GM21515 (cell line): ENCODE measurements at regions not wholly inside any gene's neighbourhood (a gene's known extent, or its start where the extent isn't known, plus 50 kb on each side); places are given as distances from the start of the nearest gene placed in this dataset.

ENCODE experiments used
- ATAC-seq: cut with Tn5 transposase; IDR thresholded peaks from one replicate; pipeline ENCODE4 v1.9.1; 2021; ENCODE audit not compliant: unreplicated experiment

DNA sequence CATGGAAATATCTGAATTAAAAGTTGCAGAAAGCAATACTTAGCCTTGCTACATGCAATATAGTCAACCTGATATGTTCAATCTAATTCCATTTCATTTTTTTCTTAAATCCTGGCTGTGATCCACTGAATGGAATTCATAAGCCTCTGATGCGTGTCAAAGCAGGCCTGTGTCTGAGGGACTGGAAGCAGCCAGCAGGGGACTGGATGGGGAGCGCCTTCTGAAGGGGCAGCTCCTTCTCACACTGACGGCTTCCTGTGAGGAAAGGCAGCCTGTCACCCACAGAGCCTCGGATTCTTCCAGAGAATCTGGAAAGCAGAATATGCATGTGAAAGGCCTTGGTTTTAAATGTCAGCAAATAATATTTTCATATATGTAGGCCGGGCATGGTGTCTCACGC is 73.5 kb downstream of the KCNF1 start:
- ATAC-seq, result no peak

DNA sequence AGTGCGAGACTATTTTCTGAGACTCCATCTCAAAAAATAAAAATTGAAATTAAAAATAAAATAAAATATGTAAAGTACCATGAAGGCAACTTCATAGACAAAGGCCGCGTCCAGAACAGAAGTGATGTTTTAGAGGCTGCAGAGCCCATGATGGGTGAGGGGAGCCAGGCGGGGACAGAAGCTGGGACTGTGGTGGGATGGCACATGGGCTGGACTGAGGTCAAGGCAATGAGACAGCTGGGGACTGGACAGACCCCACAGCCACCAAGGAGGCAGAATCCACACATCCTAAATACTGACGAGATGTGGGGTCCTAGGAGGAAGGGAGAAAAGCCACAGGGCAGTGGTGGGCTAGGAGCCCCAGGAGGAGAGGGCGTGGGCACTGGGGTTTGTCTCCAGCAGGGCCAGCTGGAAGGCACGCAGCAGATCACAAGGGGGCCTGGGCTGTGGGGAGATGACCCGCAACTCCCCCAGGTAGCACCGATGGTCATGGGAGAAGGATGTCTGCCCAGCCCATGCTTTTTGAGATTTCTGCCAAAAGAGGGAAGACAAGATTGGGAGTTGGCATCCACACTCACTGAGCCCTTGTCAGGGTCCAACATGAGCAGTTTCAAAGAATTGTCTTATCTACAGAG is 74.3 kb downstream of the KCNF1 start:
- ATAC-seq, result no peak

DNA sequence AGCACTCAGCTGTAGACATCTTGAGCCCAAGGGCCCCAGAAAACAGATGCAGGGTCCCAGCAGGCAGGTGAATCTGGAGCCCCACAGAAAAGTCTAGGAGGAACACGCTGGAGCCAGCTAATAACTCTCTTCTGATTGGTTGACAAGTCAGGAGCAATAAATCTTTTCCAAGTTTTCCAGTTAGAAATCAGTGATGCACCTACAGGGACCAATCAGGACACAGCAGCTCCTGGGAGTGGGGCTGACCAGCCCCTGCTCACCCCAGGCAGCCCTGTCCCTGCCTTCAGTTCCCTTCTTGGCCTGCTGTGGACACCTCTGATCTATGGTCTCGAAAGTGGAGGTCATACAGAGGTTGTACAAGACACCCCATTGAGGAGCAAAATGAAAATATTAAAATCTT is 75.7 kb downstream of the KCNF1 start:
- ATAC-seq, result no peak

DNA sequence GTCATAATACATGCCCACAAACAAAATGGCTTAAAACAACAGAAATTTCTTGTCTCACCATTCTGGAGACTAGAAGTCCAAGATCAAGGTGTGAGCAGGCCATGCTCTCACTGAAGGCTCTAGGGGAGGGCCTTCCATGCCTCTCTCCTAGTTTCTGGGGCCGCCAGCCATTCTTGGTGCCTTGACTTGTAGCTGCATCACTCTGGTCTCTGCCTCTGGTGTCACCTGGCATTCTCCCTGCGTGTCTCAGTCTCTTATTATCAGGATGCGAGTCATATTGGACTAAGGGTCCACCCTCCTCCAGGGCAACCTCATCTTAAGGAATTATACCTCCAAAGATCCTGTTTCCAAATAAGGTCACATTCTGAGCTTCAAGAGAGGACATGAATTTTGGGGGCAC is 76.1 kb downstream of the KCNF1 start:
- ATAC-seq, result no peak

DNA sequence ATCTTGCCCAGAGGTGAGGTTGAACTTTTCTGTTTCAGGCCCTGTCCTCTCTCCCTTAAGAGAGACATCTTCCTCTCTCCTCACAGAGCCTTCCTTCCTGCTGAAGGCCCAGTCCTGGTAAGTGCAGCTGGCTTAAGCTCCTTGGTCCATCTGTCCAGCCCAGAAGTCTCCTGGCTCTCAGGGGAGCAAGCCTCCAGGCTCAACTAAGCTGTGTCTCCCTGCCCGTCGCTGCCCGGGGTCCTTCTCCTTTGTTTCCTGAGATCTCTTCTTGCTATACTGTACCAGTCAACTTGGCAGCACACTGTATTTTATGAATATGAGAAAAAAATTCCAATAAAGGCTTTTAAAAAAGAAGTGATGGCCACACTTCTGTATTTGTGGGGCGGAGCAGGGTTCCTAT is 77.4 kb downstream of the KCNF1 start:
- no peak for ATAC-seq

DNA sequence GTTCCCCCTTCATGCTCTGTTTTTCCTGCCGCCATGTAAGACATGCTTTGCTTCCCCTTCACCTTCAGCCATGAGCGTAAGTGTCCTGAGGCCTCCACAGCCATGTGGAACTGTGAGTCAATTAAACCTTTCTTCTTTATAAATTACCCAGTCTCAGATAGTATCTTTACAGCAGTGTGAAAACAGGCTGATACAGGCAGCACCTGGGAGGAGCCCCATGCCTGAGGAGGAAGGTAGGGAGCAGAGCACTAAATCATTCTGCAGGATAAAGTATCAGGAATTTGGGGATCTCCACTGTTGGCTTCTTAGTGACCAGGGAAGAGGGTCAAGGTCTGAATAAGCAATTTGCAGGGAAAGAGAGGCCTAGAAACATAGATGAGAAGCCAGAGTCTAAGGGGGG is 78.0 kb downstream of the KCNF1 start:
- ATAC-seq, result no peak

DNA sequence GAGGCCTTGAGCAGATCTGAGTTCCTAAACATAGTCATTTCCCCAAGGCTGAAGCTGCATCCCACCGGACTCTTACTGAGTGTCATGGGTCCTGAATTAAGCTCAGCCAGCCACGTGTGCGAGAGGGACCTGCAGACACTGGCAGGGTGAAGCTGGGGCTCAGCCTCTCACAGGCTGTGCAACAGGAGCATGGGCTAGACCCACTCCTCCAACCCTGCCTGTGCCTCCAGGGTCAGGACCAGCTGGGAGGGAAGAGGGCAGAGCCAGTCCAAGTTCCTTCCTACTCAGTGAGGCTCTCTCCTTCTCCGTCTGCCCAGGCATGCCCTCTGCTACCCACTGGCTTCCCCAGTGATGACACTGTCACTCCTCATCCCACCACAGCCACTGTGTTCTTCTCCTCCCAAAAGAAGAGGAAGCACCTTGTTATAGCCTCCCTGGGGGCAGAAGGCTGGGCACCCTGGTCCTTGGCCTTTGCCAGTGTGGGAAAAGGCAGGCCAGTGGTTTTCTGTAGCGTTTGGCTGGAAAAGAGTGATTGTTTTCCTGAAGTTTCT is 78.9 kb downstream of the KCNF1 start:
- no peak for ATAC-seq

DNA sequence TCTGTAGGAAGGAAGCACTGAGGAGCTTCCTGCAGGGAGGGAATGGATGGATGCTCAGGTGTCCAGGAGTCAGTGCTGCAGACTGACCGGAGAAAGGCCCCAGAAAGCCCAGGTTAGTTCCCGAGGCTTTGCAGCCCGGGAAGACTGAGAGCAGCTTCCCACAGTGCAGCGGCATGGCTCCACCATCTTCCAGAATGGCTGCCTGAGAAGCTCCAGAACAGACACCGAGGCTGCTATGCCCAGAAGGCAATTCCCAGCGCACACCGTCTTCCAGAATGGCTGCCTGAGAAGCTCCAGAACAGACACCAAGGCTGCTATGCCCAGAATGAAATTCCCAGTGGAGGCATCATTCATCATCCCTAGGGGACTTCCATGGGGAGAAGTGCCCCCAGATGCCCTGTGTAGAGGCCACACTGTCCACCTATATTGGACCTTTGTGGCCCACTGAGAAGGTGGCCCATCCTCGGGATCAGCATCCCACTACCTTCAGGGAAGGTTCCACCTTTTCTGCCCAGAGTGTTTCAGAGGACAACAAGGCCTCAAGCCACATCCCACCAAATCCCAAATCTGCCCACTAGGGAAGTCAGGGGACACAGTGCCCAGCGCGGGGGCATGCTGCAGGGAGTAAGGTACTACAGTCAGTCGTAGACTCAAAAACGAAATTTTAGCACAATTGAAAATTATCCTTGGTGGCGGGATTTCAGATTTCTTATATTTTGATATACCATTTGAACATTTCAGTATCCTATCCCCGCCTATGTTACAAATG is 80.5 kb downstream of the KCNF1 start:
- no peak for ATAC-seq

DNA sequence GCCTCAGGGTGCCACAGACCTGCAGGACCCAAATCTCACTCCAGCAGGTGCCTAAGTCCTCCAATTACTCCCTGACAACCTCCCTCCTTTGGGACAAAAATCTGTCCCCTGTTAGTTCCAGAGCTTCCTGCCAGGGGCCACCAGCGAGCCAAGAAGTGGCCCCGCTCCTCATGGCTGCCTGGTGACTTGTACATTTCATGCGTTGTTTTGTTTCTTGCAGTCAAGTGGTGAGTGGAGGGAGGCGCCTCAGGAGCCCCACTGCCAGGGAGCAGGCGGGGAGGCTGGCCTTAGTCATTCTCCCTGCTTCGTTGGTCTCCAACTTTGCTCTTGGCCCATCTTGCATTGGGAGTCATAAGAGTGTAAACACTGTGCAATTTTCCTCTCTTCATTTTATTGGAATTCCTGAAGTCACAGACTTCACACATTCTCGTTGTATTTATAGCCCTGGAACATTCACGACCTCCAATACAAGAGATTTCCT is 81.3 kb downstream of the KCNF1 start:
- no peak for ATAC-seq

DNA sequence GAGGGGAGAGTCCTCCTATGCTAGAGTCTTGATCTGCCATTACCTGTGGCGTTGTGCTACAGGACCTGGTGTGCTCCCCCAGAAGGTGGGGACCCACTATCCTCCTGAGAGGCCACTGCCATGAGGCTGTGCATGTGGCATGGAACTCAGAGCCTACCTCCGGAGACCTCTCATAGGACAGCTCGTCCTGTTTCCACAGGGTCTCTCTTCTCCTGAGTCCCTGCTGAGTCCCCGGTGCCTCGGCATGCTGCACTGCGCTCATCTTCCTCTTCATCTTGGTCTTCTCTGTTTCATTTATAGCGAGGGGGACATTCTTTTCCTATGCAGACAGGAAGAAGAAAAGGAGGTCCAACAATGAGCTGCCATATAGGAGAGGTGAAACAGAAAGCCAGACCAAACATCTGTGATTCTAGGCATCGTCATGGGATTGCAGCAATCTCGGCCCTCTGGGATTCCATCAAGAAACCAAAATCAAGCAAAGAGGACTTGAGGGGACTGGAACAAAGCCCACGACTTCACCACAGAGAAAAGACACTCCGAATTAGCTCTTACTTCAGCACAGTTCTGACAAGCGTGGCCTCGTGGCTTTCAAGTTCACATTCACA is 83.7 kb downstream of the KCNF1 start:
- no peak for ATAC-seq

DNA sequence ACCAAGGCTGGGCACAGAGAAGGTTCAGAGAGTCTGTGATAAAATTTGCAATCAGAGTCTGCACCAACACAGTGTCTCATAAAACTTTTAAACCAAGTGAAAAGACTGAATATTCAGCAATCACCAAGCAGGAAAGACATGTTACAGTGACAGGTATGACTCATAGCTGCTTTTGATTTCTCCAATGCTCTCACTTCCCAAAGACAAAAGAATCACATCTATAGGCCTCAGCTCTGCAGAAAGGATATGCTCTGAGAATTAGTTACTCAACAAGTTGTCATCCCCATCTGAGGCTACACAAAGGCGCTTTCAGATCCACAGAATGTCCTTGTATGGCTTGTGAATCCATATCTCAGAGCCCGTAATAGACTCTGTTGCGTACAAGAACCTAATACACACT is 92.5 kb downstream of the KCNF1 start:
- no peak for ATAC-seq

DNA sequence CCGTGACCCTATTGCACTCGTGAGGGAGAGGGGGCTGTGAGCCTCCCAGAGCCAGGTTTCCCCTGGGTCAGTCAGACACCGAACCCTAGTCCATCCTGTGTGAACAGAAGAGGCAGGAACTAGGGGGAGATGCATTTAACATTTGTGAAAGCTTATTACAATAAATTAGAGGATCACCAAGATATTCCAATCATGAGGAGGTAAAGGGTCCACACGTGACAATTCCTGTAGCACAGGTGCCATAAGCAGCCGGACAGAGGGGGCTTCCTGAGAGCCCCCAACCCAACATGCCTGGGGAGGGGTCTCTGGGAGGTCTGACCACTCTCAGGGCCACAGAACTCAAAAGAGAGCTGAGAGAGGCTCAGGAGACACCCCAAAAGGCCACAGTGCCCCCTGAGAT is 93.3 kb downstream of the KCNF1 start:
- ATAC-seq, result no peak

DNA sequence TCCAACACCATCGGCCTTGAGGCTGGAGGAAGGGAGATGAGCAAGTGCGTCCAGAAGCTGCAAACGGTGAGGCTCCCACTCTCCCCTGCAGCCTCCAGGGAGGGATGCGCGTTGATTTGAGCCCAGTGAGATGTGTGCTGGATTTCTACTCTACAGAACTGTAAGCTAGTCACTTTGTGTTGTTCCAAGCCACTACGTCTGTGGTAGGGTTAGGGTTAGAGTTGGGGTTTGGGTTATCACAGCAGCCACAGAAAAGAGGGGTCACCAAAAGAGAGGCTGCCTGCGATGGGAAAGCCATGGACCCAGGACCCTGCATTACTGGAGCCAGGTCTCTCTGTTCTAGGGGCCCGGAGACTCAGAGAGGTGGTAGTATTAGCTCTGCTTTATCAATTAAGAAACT is 94.5 kb downstream of the KCNF1 start:
- ATAC-seq, result no peak

DNA sequence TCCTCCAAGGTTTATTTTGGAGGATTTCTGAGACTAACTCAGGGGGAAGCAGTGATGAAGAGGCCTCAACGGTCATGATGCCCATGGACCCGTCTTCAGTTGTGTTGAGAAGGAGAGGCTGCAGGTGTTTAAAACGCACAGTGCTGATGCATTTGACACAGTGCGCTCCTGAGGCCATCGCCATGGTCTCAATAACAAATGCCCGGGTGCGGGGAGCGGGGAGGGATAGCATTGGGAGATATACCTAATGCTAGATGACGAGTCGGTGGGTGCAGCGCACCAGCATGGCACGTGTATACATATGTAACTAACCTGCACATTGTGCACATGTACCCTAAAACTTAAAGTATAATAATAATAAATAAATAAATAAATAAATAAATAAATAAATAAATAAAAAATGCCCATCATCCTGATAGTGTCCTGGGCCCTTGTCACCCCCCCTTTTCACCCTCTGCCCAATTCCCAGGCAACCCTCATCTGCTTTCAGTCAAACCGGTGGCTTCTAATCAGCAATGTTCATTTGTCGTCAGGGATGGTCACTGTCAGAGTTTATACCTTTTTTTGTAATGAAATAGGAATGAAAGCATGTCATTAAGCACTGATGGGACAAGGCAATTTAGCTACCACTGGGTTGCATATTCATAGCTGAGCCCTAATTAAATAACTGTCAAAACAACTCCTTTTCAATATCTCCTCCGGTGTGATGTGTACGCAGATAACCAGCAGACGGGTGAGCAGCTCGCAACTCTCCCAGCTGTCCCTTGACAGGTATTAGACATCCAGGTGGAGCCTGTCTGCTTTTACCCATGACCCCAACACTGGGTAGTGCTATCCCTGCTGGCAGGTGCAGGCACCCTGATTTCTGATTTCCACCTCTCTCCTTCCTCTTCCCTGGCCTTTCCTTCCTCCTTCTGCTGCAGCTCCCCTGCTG is 95.9 kb downstream of the KCNF1 start:
- no peak for ATAC-seq

DNA sequence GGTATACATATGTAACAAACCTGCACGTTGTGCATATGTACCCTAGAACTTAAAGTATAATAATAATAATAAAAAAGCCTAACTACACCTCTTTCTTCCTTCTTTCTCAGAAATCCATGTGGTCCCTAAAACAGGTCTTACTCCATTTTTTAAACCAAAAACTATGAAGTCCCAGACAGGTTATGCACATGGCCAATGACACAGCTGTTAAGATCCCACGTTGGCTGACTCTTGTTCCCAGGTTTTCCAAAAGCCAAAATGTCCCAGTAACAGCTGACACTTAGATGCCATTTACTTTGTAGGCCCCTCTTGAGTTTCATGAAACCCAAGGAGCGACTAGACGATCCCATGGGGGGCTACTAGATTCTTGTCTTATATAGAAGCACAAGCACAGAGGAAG is 97.0 kb downstream of the KCNF1 start:
- no peak for ATAC-seq

DNA sequence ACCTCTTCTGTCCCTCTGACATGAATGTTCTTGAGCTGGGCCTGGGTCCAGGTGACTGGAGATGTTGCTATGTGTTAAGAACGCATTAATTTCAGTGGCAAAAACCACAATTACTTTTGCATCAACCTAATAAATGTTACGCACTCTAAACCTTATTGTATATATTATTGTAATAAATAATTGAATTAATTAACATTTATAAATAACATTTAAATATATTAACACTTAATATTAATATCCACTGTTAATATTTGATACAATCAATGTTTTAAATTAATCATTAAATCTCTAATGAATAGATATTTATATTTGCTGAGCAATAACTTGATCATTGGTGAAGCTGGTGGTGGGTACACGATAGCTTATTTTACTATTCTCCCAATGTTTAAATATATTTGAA is 97.4 kb downstream of the KCNF1 start:
- ATAC-seq, result no peak

DNA sequence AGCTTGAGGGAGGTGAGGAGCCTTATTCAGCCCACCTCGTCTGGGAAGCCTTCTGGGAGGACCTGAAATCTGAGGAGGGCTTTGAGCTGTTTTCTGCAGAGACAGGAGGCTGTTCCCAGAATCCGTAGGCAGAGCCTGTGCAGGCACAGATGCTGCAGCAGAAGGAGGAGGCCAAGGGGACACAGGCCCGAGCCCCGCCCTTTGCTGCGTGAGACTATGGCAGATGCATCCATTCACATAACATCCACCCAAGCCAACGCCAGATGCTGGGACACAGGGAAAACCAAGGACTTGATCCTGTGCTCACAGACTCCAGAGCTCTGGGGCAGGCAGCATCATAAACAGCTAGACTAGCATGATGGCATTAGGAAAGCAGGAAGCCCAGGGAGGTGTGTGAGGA is 98.2 kb downstream of the KCNF1 start:
- ATAC-seq, result no peak

DNA sequence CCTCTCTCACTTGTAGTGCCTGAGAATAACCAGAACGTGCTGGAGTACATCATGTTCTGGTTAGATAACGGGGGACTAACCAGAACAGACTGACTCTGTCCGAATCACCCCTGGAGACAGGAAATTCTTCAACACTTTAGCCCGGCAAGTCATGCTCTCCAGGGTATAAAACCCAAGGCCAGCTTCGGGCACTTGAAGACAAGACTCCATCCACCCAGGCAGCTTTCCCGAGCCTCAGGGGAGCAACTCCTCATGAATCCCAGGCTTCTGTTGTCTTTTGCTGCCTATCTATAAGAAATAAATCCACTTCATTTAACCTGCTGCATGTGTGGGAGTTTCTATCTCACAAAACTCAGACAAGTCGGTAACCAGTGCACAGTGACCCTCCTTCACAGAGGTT is 99.6 kb downstream of the KCNF1 start:
- ATAC-seq, result no peak

DNA sequence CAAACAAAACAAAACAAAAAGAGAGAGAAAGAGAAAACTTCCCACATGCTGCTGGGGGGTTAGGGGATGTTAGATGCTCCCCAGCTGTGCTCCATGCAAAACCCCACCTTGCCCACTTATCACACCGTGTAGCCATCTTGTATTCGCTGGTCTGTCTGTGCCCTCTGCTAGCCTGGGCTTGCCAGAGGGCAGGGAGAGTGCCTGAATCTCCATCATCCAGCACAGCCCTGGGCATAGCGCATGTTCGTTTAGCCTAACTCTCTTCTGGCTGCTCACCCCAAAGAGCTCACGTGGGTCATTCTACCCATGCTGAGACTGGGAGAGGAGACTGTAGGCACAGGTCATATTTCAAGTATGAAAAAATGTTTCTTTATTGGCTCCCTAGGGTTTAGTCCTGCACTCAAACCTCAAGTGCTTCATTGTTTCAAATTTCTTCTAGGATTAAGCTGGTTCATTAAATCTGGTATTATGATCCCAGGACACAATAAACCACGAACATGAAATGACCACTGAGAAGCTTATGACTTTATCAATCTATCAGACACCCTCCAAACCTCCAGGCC is 100.5 kb downstream of the KCNF1 start:
- no peak for ATAC-seq

DNA sequence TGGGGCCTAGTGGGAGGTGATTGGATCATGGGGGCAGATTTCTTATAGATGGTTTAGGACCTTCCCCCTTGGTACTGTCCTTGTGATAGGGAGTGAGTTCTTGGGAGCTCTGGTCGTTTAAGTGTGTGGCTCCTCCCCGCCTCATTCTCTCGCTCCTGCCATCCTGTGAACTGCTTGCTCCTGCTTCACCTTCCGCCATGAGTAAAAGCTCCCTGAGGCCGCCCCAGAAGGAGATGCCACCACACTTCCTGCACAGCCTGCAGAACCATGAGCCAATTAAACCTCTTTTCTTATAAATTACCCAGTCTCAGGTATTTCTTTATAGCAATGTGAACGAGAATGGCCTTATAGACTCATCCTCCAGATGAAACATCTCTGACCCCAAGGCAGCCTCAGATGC is 101.5 kb downstream of the KCNF1 start:
- ATAC-seq, result no peak

DNA sequence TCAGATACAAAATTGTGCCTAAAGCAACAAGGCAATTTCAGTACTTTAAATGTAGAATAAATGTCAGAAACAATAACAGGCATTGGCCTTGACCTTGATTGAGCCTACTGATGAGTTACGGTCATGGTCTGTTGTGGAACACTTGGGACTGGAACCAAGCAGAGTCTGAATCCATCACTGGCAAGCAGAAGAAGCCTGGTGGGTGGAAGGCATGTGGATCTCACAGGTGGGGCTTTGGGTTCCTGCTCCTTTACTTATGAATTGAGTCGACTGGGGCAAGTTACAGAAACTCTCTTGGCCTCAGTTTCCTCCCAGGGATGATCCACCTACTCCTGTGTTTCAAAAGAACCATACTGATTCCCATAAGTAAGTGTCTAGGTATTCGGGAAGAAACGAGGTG is 102.3 kb downstream of the KCNF1 start:
- ATAC-seq, result no peak
